ENCODE measurements at regions not wholly inside any gene's neighbourhood (a gene's known extent, or its start where the extent isn't known, plus 50 kb on each side); places are given as distances from the start of the nearest gene placed in this dataset.

DNA sequence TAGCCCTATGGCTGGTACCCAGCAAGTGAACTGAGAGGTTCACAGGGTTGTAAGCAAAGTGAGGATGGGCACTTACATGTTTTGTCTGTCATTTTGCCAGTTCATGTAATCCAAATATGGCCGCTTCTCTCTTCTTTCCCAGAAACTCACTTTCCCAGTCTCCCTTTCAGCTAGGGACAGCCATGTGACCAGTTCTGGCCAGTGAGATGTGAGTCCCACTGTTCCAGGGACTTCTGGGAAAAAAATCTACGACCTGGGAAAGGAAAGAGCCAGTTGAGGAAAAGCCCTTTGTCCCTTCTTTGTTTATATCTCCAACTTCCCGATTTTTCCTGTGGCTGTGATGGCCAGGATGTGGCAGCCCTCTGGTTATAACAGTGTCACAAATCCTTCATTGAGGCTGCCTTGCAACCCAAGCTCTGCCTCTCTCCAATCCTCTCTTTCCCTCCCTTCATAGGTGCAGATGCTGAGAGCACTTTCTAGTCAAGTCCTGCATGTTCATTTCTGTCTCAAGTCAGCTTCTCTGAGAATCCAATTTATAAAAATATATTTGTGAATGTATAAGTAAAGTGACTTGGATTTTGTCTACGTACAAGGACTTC is 148.6 kb upstream of the ZFP64 start:
- TF ChIP-seq, protein P1, sequence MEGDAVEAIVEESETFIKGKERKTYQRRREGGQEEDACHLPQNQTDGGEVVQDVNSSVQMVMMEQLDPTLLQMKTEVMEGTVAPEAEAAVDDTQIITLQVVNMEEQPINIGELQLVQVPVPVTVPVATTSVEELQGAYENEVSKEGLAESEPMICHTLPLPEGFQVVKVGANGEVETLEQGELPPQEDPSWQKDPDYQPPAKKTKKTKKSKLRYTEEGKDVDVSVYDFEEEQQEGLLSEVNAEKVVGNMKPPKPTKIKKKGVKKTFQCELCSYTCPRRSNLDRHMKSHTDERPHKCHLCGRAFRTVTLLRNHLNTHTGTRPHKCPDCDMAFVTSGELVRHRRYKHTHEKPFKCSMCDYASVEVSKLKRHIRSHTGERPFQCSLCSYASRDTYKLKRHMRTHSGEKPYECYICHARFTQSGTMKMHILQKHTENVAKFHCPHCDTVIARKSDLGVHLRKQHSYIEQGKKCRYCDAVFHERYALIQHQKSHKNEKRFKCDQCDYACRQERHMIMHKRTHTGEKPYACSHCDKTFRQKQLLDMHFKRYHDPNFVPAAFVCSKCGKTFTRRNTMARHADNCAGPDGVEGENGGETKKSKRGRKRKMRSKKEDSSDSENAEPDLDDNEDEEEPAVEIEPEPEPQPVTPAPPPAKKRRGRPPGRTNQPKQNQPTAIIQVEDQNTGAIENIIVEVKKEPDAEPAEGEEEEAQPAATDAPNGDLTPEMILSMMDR (IDR thresholded peaks at IDR 0.05; ENCODE audit: low read depth, low read length): no peak
- no peak overlapping the region for H3K4me3 ChIP-seq (replicated peaks in 1 of 2; ENCODE audit: low read depth in 2 of 2, low read length in 2 of 2)
- no peak for DNase-seq (ENCODE audit: low read depth in 2 of 2)

DNA sequence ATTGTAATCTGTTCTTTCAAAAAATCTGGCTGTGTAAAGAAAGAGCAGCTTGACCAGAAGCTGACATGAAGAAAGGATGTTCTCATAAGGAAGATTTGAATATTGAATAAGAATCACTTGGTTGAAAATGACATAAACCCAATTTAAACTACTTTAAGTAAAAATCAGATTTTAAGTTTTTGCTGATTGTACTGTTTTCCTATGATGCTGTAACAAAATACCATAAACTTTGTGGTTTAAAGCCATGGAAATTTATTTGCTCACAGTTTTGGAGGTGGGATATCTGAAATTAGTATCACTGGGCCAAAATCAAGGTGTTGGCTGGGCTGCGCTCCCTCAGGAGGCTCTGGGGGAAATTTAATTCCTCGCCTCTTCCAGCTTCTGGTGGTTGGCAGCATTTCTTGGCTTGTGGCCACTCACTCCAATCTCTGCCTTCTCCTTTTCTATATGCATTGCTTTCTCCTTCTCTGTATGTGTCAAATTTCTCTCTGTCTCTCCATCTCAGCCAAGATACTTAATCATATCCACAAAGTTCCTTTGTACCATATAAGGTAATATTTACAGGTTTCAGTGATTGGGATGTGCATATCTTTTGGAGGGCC is 141.2 kb upstream of the ZFP64 start:
- TF ChIP-seq, protein P1 (IDR thresholded peaks at IDR 0.05; ENCODE audit: low read depth, low read length): no peak
- DNase-seq (ENCODE audit: low read depth in 2 of 2): no peak
- H3K4me3 ChIP-seq (replicated peaks in 1 of 2; ENCODE audit: low read depth in 2 of 2, low read length in 2 of 2): no peak overlapping the region

DNA sequence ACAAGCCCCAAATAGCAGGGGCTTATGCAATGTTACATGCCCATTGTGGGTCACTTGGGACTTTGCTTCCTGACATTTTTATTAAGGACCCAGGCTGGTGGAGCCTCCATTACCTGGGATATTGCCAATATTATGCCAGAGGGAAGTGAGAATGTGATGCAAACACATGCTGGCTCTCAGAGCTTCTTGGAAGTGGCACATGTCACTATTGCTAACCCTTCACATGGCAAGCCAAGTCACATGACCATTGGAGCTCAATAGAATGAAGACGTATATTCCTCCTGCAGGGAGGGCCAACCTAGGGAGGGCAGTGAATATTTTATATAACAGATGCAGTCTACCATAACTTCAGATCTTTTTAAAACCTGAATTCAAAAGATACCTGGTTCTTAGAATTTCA is 140.7 kb upstream of the ZFP64 start:
- TF ChIP-seq, protein P1 (IDR thresholded peaks at IDR 0.05; ENCODE audit: low read depth, low read length): no peak
- DNase-seq (ENCODE audit: low read depth in 2 of 2): no peak
- H3K4me3 ChIP-seq (replicated peaks in 1 of 2; ENCODE audit: low read depth in 2 of 2, low read length in 2 of 2): no peak overlapping the region

DNA sequence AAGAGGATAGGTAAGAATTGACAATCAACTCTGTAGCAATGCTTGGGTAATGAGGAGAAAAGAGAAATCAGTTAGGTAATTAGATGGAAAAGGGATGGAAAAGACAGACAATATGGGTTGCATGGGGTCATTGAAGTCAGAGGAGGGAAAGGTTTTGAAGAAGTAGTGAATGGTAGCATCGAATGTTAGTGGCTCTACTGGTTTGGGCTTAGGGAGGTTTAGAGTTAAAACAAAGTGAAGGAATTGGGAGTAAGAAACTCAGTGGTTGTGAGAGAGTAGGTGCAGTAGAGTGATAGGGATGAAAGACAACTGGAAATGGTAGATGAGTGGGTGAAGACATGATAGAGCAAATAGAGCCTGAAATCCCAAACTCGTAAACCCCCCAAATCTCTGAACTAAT is 140.1 kb upstream of the ZFP64 start:
- no peak overlapping the region for H3K4me3 ChIP-seq (replicated peaks in 1 of 2; ENCODE audit: low read depth in 2 of 2, low read length in 2 of 2)
- TF ChIP-seq, protein P1 (IDR thresholded peaks at IDR 0.05; ENCODE audit: low read depth, low read length): no peak
- DNase-seq (ENCODE audit: low read depth in 2 of 2): no peak

DNA sequence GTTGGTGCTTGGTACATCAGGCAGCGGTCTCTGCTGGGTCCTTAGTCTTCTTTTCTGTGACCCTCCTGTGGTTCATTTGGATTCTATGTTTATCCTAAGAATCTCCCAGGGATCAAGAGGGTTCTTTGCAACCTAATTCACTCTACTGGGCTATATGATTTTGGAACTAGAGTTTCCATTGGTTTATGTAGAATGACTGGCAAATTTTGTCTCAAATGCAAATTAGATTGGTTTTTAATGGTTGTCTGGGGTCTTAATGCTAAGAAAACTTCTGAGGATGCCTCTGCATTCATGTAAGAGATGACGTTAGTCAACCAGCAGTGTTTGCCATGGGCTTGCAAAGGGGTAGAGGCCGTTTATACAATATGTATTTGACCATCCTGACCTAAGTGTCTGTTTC is 129.8 kb upstream of the ZFP64 start:
- DNase-seq (ENCODE audit: low read depth in 2 of 2): no peak
- no peak overlapping the region for H3K4me3 ChIP-seq (replicated peaks in 1 of 2; ENCODE audit: low read depth in 2 of 2, low read length in 2 of 2)
- TF ChIP-seq, protein P1 (IDR thresholded peaks at IDR 0.05; ENCODE audit: low read depth, low read length): no peak

DNA sequence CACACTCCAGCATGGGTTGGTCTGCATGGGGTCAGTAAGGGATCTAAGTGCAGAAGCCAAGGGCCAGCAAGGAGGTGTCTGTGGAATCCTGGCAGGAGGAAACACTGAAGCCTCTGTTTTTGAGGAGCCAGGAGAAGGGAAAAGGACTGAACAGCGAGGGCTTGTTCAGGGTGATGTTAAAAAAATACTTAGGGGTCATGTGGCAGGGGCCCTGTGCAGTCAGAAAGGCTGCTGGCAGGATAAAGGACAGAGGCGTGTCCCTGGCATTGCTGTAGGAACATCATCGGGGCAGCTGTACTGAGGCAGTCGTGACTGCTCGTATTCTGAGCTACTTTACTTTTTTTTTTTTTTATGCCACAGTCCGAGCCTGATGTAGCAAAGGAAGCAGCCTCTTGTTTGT is 127.1 kb upstream of the ZFP64 start:
- TF ChIP-seq, protein P1 (IDR thresholded peaks at IDR 0.05; ENCODE audit: low read depth, low read length): no peak
- DNase-seq (ENCODE audit: low read depth in 2 of 2): no peak
- H3K4me3 ChIP-seq (replicated peaks in 1 of 2; ENCODE audit: low read depth in 2 of 2, low read length in 2 of 2): no peak overlapping the region
